ENCODE measurements at regions not wholly inside any gene's neighbourhood (a gene's known extent, or its start where the extent isn't known, plus 50 kb on each side); places are given as distances from the start of the nearest gene placed in this dataset.

GRCh38 chr10:42523098-42523497 lies 115.3 kb downstream of the ZNF33B start:
- TF ChIP-seq CTCF (IDR thresholded peaks at IDR 0.05) (no peak), POLR2AphosphoS5 (IDR thresholded peaks at IDR 0.05; ENCODE audit: insufficient read depth in 1 of 2, low read depth in 1 of 2) (no peak), POLR2A (IDR thresholded peaks at IDR 0.05) (no peak)

All from vagina (tissue), 2 donors.